ENCODE measurements at regions not wholly inside any gene's neighbourhood (a gene's known extent, or its start where the extent isn't known, plus 50 kb on each side); places are given as distances from the start of the nearest gene placed in this dataset.

DNA sequence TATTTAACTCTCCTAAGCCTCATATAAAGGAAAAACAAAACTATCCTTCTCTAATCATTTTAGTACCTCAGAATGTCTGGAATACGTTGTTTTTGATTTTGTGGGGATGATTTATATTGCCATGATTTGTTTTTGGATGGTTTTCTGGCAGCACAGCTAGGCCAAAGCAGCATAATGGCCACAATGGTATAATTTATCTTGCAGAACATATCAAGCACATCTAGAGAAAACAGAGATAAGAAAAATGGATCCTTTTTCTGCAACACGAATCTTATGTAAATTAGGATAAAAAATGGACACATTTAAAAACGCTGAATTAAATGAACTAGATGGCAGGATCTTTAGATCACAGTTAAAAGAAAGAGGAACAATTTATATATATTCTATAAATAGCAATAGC, 269.9 kb upstream of the FAT4 start:
- RAD21 ChIA-PET (ENCODE audit: low non-redundant PET in 1 of 2, low total read pairs in 2 of 2, uncharacterized antibody in 2 of 2, unreplicated experiment in 2 of 2), result no interaction called here
- BruUV-seq (replicated peaks), result no TSS peak
- Histone ChIP-seq H4K20me1 (ENCODE audit: insufficient read depth) (no peaks in the 10 kb centered on the region), H3K27me3 (ENCODE audit: insufficient read depth, low read length) (no peaks in the 10 kb centered on the region), H3K36me3 (ENCODE audit: control insufficient read depth in 1 of 2, insufficient read depth in 2 of 2, low read length in 2 of 2) (no peaks in the 10 kb centered on the region), H2AFZ (ENCODE audit: low read depth, low read length, poor library complexity, severe bottlenecking) (no peak overlapping the region), H3K27ac (ENCODE audit: low read depth, low read length) (no peak overlapping the region), H3K9me2 (ENCODE audit: insufficient read depth) (no peaks in the 10 kb centered on the region), H3K79me2 (ENCODE audit: insufficient read depth, low read length) (no peaks in the 10 kb centered on the region), H3K4me2 (ENCODE audit: low read length) (no peak overlapping the region), H3K9ac (ENCODE audit: low read length) (no peak overlapping the region), H3K9me3 (ENCODE audit: control insufficient read depth in 1 of 2, insufficient read depth in 1 of 2, low read depth in 1 of 2, low read length in 2 of 2) (no peaks in the 10 kb centered on the region), H3K4me1 (ENCODE audit: control insufficient read depth in 1 of 2, insufficient read depth in 2 of 2, low read length in 2 of 2) (0 out of 4 replicates have a peak, but pooled peaks cover 0 to 4% of the 10 kb centered on the region in 2 experiments), H3K4me3 (replicated peaks in 1 of 2; ENCODE audit: low read depth in 1 of 2, low read length in 2 of 2) (no peak overlapping the region)
- no peak for ATAC-seq
- CTCF ChIA-PET, result no interaction called here
- TF ChIP-seq, protein P1, sequence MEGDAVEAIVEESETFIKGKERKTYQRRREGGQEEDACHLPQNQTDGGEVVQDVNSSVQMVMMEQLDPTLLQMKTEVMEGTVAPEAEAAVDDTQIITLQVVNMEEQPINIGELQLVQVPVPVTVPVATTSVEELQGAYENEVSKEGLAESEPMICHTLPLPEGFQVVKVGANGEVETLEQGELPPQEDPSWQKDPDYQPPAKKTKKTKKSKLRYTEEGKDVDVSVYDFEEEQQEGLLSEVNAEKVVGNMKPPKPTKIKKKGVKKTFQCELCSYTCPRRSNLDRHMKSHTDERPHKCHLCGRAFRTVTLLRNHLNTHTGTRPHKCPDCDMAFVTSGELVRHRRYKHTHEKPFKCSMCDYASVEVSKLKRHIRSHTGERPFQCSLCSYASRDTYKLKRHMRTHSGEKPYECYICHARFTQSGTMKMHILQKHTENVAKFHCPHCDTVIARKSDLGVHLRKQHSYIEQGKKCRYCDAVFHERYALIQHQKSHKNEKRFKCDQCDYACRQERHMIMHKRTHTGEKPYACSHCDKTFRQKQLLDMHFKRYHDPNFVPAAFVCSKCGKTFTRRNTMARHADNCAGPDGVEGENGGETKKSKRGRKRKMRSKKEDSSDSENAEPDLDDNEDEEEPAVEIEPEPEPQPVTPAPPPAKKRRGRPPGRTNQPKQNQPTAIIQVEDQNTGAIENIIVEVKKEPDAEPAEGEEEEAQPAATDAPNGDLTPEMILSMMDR (IDR thresholded peaks at IDR 0.05 in 2 of 3, conservative IDR thresholded peaks at IDR 0.05 in 1 of 3; ENCODE audit: borderline replicate concordance in 1 of 3, insufficient read depth in 1 of 3, low read depth in 2 of 3, low read length in 2 of 3), result no peak
- no peak for TF ChIP-seq ZFX (IDR thresholded peaks at IDR 0.05)
- TF ChIP-seq EZH2 (IDR thresholded peaks at IDR 0.05), result no peak
- no peak for TF ChIP-seq ZNF274 (IDR thresholded peaks at IDR 0.05; ENCODE audit: low read depth, low read length)
- TF ChIP-seq POLR2A (IDR thresholded peaks at IDR 0.05; ENCODE audit: borderline replicate concordance, extremely low read depth, insufficient read depth, insufficient read length), result no peak
- no peak for TF ChIP-seq CEBPB (IDR thresholded peaks at IDR 0.05; ENCODE audit: low read depth)
- TF ChIP-seq, protein P2, sequence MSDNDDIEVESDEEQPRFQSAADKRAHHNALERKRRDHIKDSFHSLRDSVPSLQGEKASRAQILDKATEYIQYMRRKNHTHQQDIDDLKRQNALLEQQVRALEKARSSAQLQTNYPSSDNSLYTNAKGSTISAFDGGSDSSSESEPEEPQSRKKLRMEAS (IDR thresholded peaks at IDR 0.05), result no peak
- TF ChIP-seq FOSL1 (IDR thresholded peaks at IDR 0.05; ENCODE audit: low read depth), result no peak
- TF ChIP-seq, protein P3, sequence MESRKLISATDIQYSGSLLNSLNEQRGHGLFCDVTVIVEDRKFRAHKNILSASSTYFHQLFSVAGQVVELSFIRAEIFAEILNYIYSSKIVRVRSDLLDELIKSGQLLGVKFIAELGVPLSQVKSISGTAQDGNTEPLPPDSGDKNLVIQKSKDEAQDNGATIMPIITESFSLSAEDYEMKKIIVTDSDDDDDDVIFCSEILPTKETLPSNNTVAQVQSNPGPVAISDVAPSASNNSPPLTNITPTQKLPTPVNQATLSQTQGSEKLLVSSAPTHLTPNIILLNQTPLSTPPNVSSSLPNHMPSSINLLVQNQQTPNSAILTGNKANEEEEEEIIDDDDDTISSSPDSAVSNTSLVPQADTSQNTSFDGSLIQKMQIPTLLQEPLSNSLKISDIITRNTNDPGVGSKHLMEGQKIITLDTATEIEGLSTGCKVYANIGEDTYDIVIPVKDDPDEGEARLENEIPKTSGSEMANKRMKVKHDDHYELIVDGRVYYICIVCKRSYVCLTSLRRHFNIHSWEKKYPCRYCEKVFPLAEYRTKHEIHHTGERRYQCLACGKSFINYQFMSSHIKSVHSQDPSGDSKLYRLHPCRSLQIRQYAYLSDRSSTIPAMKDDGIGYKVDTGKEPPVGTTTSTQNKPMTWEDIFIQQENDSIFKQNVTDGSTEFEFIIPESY (IDR thresholded peaks at IDR 0.05; ENCODE audit: extremely low read depth, insufficient replicate concordance, low read length), result no peak
- TF ChIP-seq YY1 (IDR thresholded peaks at IDR 0.05; ENCODE audit: extremely low read depth, insufficient replicate concordance, low read depth, low read length), result no peak
- no peak for TF ChIP-seq CBX3 (IDR thresholded peaks at IDR 0.05; ENCODE audit: low read depth)
- POLR2A ChIA-PET, result no interaction called here
- intact Hi-C loops (cut with micrococcal nuclease), result no loop called here
- no peak for DNase-seq (ENCODE audit: low read depth, low spot score)

Data from HCT116 (cell line).